NCI-H82 (cell line): ENCODE measurements at regions not wholly inside any gene's neighbourhood (a gene's known extent, or its start where the extent isn't known, plus 50 kb on each side); places are given as distances from the start of the nearest gene placed in this dataset.

Source experiments
- DNase-seq: peaks from one replicate; lab custom pipeline; 2025; lab: John Stamatoyannopoulos, UW

- DNase-seq: no peak
Measured at GRCh38 chr5:57618767-57619381, 136.3 kb upstream of the ACTBL2 start.

DNA sequence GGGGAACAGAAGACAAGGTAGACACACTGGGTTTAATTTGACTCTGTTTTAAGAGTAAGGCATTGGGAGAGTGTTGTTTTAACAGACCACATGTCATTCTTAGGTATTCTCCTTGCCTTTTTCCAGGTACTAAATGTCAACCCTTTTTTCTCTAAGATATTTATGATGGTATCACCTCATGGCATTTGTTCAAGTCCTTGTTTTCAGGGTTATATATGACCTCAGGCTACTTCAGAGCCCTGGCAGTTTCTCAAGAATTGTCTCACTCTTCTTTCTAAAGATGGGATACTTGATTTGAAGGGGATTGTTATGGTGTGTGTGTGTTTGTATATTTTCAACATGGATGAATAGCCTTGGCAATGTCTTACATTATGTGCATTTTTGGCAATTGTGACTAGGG, 131.1 kb upstream of the ACTBL2 start:
- no peak for DNase-seq

GRCh38 chr5:57611177-57611576, 128.6 kb upstream of the ACTBL2 start:
- DNase-seq: no peak

GRCh38 chr5:57608542-57608941, 125.9 kb upstream of the ACTBL2 start:
- no peak for DNase-seq

GRCh38 chr5:57601996-57602395, 119.4 kb upstream of the ACTBL2 start:
- no peak for DNase-seq

- DNase-seq: no peak
Measured at GRCh38 chr5:57600321-57600720, 117.7 kb upstream of the ACTBL2 start.

DNA sequence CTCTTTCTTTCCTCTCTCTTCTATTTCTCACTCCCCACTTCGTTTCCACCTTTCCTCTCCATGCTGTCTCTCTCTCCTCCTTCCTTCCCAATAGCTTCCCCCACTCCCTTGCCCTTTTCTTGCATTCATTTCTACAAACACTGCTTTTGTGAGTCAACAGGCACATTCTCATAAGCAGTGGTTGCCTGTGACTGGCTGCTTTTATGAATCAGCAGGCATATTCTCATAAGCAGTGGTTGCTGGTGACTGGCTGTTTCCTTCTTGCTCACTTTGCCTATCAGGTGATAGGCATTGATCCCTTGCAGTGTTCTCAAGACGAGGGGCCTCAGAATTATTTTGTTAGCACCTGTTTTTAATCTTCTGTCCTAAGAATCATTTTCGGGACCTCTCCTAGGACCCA, 116.1 kb upstream of the ACTBL2 start:
- no peak for DNase-seq

DNA sequence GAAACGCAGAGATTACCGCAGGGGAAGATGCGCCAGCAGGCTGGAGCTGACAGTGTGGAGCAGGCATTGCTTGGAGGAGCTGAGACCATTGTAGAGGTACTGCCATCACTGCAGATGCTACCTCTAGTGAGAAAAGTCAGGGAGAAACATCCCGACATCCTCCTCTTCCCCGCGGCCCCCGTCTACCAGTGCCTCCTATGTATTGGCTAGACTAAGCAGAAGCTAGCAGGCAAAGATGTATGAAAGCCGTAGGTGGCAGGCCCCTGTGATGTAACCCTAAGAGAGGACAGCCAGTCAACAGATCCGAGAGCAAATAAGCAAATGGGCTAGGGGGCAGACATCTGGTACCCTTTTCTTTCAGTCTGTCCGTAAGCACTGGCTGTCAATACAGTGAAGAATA, 115.5 kb upstream of the ACTBL2 start:
- DNase-seq: peak; percentile 1

- peak; percentile 60 for DNase-seq
Measured at GRCh38 chr5:57595523-57595991, 112.9 kb upstream of the ACTBL2 start.

- no peak for DNase-seq
Measured at GRCh38 chr5:57594436-57594835, 111.8 kb upstream of the ACTBL2 start.

GRCh38 chr5:57592236-57592635, 109.6 kb upstream of the ACTBL2 start:
- DNase-seq: no peak

DNA sequence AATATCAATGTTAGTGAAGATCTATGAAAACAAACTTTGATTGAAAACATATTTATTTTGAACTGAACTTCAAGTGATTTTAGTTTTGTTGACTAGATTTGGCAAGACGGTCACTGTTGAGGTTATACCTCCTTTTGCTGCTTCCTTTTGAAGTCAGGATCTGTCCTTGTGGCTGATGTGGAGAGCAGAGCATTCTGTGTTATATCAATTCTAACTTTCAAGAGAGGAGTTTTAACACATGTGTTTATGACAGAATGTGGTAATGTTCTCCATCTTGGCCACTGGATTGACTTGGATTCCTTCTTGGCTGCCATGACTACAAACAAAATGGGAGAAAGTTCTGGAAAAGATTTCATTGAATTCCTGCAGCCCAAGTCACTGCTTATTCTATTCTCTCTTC, 104.0 kb upstream of the ACTBL2 start:
- no peak for DNase-seq

DNA sequence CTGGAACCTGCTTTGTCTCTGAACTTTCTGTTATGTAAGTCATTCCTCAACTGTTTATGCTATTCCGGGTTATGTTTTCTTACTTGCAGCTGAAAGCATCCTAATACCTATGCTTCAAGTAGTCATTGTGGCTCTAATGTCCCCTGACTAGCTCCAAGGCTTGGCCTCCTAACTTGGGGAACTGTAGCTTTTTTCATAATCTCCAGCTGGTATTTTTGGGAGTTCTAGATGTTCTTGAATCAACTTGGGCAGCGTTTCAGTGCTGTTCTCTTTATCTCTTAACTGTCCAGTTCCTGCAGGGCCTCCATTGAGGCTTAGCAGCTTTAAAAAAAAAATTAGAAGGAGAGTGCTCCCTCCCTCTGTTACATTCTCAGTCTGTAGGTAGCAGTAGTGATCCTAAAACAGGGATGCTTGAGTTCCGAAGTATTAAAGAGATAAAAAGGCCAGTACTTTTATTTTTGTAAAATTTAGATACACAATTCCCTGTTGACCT, 100.0 kb upstream of the ACTBL2 start:
- no peak for DNase-seq

DNA sequence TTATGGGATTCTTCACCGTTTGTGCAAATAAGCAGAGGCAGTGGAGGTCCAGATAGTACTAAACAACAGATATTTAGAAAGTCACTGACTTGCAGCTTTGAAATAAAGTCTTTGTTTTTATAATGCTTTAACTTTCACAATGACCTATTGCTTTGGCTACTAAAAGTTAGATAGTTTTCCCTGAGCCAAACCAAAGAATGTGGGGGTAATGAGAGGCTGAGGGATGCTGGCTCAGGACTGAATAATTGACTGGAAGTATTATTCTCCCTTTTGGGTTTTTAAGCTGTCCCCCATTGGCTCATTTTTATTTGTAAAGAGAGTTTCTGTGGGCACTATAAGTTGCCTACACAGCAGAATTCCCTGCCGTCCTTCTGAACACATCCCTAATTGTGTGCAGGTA, 99.2 kb upstream of the ACTBL2 start:
- no peak for DNase-seq

DNA sequence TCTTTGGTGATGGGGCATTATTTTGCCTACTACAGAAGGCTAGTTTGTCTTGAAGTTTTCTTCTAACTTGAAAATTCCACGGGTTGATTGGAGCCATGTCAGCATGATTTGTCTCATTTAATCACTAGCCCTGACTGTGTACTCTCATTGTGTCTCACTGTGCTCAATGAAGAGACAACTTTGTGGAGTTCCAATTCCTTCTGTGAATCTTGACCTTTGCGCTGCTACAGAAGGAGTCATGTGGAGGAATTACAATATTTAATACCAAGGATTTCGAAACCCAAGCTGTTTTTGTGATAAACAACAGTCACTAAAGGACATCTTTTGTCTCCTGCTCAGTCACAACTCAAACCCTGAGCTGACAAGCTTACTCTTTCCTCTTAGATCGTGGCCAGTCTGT, 98.6 kb upstream of the ACTBL2 start:
- no peak for DNase-seq

- no peak for DNase-seq
Measured at GRCh38 chr5:57577432-57578175, 95.0 kb upstream of the ACTBL2 start.

GRCh38 chr5:57576317-57576716, 93.7 kb upstream of the ACTBL2 start:
- DNase-seq: no peak

GRCh38 chr5:57575839-57576238, 93.2 kb upstream of the ACTBL2 start:
- no peak for DNase-seq

GRCh38 chr5:57572461-57572860, 89.8 kb upstream of the ACTBL2 start:
- DNase-seq: no peak

DNA sequence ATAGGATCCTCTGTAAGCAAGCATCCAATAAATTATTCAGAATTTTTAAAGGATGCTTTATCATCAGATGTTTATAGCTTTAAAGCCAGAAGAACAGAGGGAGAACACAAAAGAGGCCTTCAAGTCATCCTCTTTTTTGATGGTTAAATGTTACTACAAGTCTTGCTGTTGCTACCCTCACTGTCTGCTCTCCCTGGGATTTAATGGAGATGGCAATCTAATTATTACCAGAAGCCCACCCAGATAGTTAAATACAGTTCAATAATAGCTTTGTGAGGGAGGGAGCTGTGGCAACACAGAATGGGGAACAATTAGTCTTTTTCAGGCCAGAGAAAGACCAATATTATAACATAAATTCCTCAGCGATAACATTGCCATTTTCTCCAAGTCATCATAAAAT, 87.0 kb upstream of the ACTBL2 start:
- DNase-seq: no peak

GRCh38 chr5:57568136-57568535, 85.5 kb upstream of the ACTBL2 start:
- no peak for DNase-seq

DNA sequence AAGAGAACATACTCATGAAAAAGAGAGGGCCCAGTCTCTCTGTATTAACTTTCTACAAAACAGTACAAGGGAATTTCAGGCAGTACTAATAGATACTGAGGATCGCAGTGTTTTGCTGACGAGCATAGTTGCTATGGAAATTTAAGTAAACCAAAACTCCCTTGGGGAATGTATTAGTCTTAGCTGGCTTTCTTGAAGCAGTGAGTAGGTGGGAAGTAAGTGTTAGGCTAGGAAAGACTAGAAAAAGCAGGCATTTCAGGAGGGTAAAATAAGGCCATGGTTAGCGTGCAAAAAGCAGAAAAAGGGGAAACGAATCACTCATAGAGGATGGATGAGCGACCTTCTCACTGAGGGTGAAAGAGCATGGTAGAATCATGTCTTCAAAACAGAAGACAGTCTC, 84.3 kb upstream of the ACTBL2 start:
- peak; percentile 3 for DNase-seq

- no peak for DNase-seq
Measured at GRCh38 chr5:57561231-57561842, 78.7 kb upstream of the ACTBL2 start.
